NB4 (cell line): ENCODE measurements at regions not wholly inside any gene's neighbourhood (a gene's known extent, or its start where the extent isn't known, plus 50 kb on each side); places are given as distances from the start of the nearest gene placed in this dataset.

Experiments used
- POLR2A ChIP-seq: IDR thresholded peaks from 2 replicates; pipeline ENCODE4 v1.6.1; 2011; ENCODE audit warnings: mild to moderate bottlenecking; ENCODE audit not compliant: insufficient read length; ENCODE audit errors: extremely low read depth
- TF ChIP-seq, protein P1 (sequence below): IDR thresholded peaks from one replicate; pipeline ENCODE4 v1.5.1; 2012; ENCODE audit warnings: low read depth, low read length
- TF ChIP-seq, protein P2 (sequence below): IDR thresholded peaks from 2 replicates; pipeline ENCODE4 v1.6.1; 2011; ENCODE audit warnings: low read depth, low read length

DNA sequence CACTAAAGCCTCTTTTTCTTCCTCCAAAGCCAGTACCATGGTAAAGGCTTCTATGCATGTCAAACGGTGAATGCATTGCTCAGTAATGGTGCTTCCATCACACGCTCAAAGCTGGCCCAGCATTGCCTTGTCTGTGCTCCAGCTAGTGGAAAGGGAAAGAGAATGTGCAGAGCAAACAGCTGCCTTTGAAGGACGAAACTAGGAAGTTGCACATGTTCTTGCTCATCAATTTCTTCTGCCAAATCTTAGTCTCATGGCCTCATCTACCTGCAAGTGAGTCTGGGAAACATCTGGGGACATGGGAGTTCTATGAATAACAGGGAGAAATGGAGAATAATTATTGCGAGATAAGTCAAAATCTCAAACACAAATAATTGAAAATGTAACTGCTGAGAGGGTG lies 216.5 kb upstream of the SSTR4 start:
- TF ChIP-seq, protein P1, sequence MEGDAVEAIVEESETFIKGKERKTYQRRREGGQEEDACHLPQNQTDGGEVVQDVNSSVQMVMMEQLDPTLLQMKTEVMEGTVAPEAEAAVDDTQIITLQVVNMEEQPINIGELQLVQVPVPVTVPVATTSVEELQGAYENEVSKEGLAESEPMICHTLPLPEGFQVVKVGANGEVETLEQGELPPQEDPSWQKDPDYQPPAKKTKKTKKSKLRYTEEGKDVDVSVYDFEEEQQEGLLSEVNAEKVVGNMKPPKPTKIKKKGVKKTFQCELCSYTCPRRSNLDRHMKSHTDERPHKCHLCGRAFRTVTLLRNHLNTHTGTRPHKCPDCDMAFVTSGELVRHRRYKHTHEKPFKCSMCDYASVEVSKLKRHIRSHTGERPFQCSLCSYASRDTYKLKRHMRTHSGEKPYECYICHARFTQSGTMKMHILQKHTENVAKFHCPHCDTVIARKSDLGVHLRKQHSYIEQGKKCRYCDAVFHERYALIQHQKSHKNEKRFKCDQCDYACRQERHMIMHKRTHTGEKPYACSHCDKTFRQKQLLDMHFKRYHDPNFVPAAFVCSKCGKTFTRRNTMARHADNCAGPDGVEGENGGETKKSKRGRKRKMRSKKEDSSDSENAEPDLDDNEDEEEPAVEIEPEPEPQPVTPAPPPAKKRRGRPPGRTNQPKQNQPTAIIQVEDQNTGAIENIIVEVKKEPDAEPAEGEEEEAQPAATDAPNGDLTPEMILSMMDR = no peak
- TF ChIP-seq, protein P2, sequence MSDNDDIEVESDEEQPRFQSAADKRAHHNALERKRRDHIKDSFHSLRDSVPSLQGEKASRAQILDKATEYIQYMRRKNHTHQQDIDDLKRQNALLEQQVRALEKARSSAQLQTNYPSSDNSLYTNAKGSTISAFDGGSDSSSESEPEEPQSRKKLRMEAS = no peak
- no peak for TF ChIP-seq POLR2A
